ENCODE measurements at regions not wholly inside any gene's neighbourhood (a gene's known extent, or its start where the extent isn't known, plus 50 kb on each side); places are given as distances from the start of the nearest gene placed in this dataset.

- WGBS, result 70% methylated on average over 3 of the region's 3 CpGs
- Histone ChIP-seq H3K9me3 (no peaks in the 10 kb centered on the region), H3K4me3 (no peak overlapping the region), H3K27me3 (no peaks in the 10 kb centered on the region), H3K27ac (no peak overlapping the region), H3K36me3 (no peaks in the 10 kb centered on the region), H3K4me1 (no peaks in the 10 kb centered on the region)
- no peak for DNase-seq (ENCODE audit: low spot score in 2 of 2)
- TF ChIP-seq POLR2AphosphoS5 (IDR thresholded peaks at IDR 0.05) (no peak), EP300 (IDR thresholded peaks at IDR 0.05) (no peak)
These were observed 111.0 kb downstream of the MN1 start for GRCh38 chr22:27690599-27690998.

GRCh38 chr22:27692243-27692642, 109.3 kb downstream of the MN1 start:
- WGBS, result 77% methylated on average over 4 of the region's 4 CpGs
- Histone ChIP-seq H3K4me1 (no peaks in the 10 kb centered on the region), H3K4me3 (no peak overlapping the region), H3K9me3 (no peaks in the 10 kb centered on the region), H3K27ac (no peak overlapping the region), H3K36me3 (no peaks in the 10 kb centered on the region), H3K27me3 (no peaks in the 10 kb centered on the region)
- no peak for TF ChIP-seq CTCF (IDR thresholded peaks at IDR 0.05)
- no peak for TF ChIP-seq POLR2A (IDR thresholded peaks at IDR 0.05)
- TF ChIP-seq POLR2AphosphoS5 (IDR thresholded peaks at IDR 0.05), result no peak
- TF ChIP-seq EP300 (IDR thresholded peaks at IDR 0.05), result no peak
- no peak for DNase-seq (ENCODE audit: low spot score in 2 of 2)

- Histone ChIP-seq H3K4me3 (no peak overlapping the region), H3K36me3 (no peaks in the 10 kb centered on the region), H3K27me3 (no peaks in the 10 kb centered on the region), H3K9me3 (no peaks in the 10 kb centered on the region), H3K27ac (no peak overlapping the region), H3K4me1 (no peaks in the 10 kb centered on the region)
- WGBS, result 27% methylated on average over 3 of the region's 3 CpGs
- TF ChIP-seq EP300 (IDR thresholded peaks at IDR 0.05) (no peak), CTCF (IDR thresholded peaks at IDR 0.05) (no peak), POLR2A (IDR thresholded peaks at IDR 0.05) (no peak)
- DNase-seq (ENCODE audit: low spot score in 2 of 2), result no peak
These were observed 105.6 kb downstream of the MN1 start for GRCh38 chr22:27695925-27696324.

GRCh38 chr22:27697888-27698287, 103.7 kb downstream of the MN1 start:
- DNase-seq (ENCODE audit: low spot score in 2 of 2), result no peak
- Histone ChIP-seq H3K27me3 (no peaks in the 10 kb centered on the region), H3K4me1 (no peaks in the 10 kb centered on the region), H3K4me3 (no peak overlapping the region), H3K36me3 (no peaks in the 10 kb centered on the region), H3K9me3 (no peaks in the 10 kb centered on the region), H3K27ac (no peak overlapping the region)
- 93% methylated on average over 5 of the region's 8 CpGs for WGBS
- TF ChIP-seq POLR2A (IDR thresholded peaks at IDR 0.05) (no peak), EP300 (IDR thresholded peaks at IDR 0.05) (no peak)

All from suprapubic skin (tissue), 4 donors.